CD14-positive monocyte (primary cell): ENCODE measurements at regions not wholly inside any gene's neighbourhood (a gene's known extent, or its start where the extent isn't known, plus 50 kb on each side); places are given as distances from the start of the nearest gene placed in this dataset.

Experiments used
- DNase-seq, 3 donors: peaks; one replicate each; pipeline ENCODE4 v3.0.0-alpha.2; 2011 to 2022
- H2AFZ ChIP-seq: 2 replicates; pipeline ENCODE4 v1.6.0; 2012; ENCODE audit warnings: mild to moderate bottlenecking, low read depth, low read length, inconsistent platforms; ENCODE audit not compliant: insufficient read depth, poor library complexity, severe bottlenecking
- H3K27ac ChIP-seq, 2 donors: 1 replicate in 1 of 2; 2 replicates in 1 of 2; pipeline ENCODE4 v1.5.1; 2012 to 2013; ENCODE audit warnings: low read length in 2 of 2, control low read depth in 1 of 2, inconsistent platforms in 1 of 2, low read depth in 1 of 2, mild to moderate bottlenecking in 1 of 2
- H3K27me3 ChIP-seq, 2 donors: one replicate each; pipeline versions ENCODE4 v1.6.0 to v1.6.1; 2011 to 2013; ENCODE audit warnings: low read length in 2 of 2; ENCODE audit not compliant: control insufficient read depth in 2 of 2, insufficient read depth in 2 of 2
- H3K36me3 ChIP-seq, 2 donors: replicated peaks in 1 of 2; 1 replicate in 1 of 2; 2 replicates in 1 of 2; pipeline versions ENCODE4 v1.5.1 to v1.6.1; 2012 to 2013; ENCODE audit warnings: low read length in 2 of 2, control low read depth in 1 of 2, inconsistent platforms in 1 of 2, mild to moderate bottlenecking in 1 of 2; ENCODE audit not compliant: insufficient read depth in 2 of 2, control insufficient read depth in 1 of 2
- H3K4me1 ChIP-seq, 2 donors: 1 replicate in 1 of 2; 2 replicates in 1 of 2; pipeline versions ENCODE4 v1.5.1 to v1.6.1; 2012 to 2013; ENCODE audit warnings: low read length in 2 of 2, control low read depth in 1 of 2, inconsistent platforms in 1 of 2, mild to moderate bottlenecking in 1 of 2, moderate library complexity in 1 of 2; ENCODE audit not compliant: insufficient read depth in 2 of 2, control insufficient read depth in 1 of 2
- H3K4me2 ChIP-seq: replicated peaks from 2 replicates; pipeline ENCODE3; 2012; ENCODE audit warnings: low read length, moderate library complexity, mild to moderate bottlenecking; ENCODE audit not compliant: poor library complexity, severe bottlenecking; ENCODE audit errors: extremely low read depth
- H3K4me3 ChIP-seq, 3 experiments: fragments of 200-600 bp in 1 of 3; sonication (generic) in 1 of 3; replicated peaks in 1 of 3; 1 replicate in 2 of 3; 2 replicates in 1 of 3; pipeline ENCODE4 v1.5.1; 2011 to 2013; ENCODE audit warnings: low read length in 3 of 3, mild to moderate bottlenecking in 3 of 3, control low read depth in 2 of 3, low read depth in 2 of 3, inconsistent platforms in 1 of 3, moderate library complexity in 1 of 3
- H3K79me2 ChIP-seq: 2 replicates; pipeline ENCODE4 v1.6.0; 2012; ENCODE audit warnings: mild to moderate bottlenecking, control low read depth, inconsistent platforms, low read length, moderate library complexity; ENCODE audit not compliant: insufficient read depth
- H3K9ac ChIP-seq: 2 replicates; pipeline ENCODE4 v1.6.0; 2017; ENCODE audit warnings: low read length, mild to moderate bottlenecking; ENCODE audit not compliant: insufficient read depth, poor library complexity, severe bottlenecking
- H3K9me3 ChIP-seq, 2 donors: replicated peaks in 1 of 2; 1 replicate in 1 of 2; 2 replicates in 1 of 2; pipeline versions ENCODE4 v1.5.1 to v1.6.1; 2012 to 2013; ENCODE audit warnings: low read length in 2 of 2, control low read depth in 1 of 2; ENCODE audit not compliant: control insufficient read depth in 1 of 2, insufficient read depth in 1 of 2
- H4K20me1 ChIP-seq: 2 replicates; pipeline ENCODE4 v1.6.0; 2012; ENCODE audit warnings: mild to moderate bottlenecking, low read length, control low read depth, moderate library complexity; ENCODE audit not compliant: insufficient read depth
- H3K27ac Mint-ChIP-seq, 7 donors: one replicate each; pipeline ENCODE4 v1.8.0; 2020; ENCODE audit warnings: mild to moderate bottlenecking in 7 of 7, mixed read lengths in 7 of 7, moderate library complexity in 6 of 7, inconsistent platforms in 2 of 7
- H3K27me3 Mint-ChIP-seq, 3 donors: one replicate each; pipeline ENCODE4 v1.8.0; 2021 to 2022; ENCODE audit warnings: low read depth in 3 of 3, mild to moderate bottlenecking in 3 of 3, mixed read lengths in 3 of 3, moderate library complexity in 3 of 3, inconsistent platforms in 1 of 3
- H3K36me3 Mint-ChIP-seq, 2 donors: one replicate each; pipeline ENCODE4 v1.8.0; 2020; ENCODE audit warnings: mixed read lengths in 2 of 2, inconsistent platforms in 1 of 2, mild to moderate bottlenecking in 1 of 2
- H3K4me1 Mint-ChIP-seq: one replicate; pipeline ENCODE4 v1.8.0; 2020; ENCODE audit warnings: mild to moderate bottlenecking, mixed read lengths
- H3K4me3 Mint-ChIP-seq, 2 donors: one replicate each; pipeline ENCODE4 v1.8.0; 2020; ENCODE audit warnings: mild to moderate bottlenecking in 2 of 2, mixed read lengths in 2 of 2, moderate library complexity in 1 of 2
- H3K9me3 Mint-ChIP-seq, 7 donors: one replicate each; pipeline ENCODE4 v1.8.0; 2020 to 2022; ENCODE audit warnings: mixed read lengths in 7 of 7, mild to moderate bottlenecking in 6 of 7, moderate library complexity in 6 of 7, inconsistent platforms in 2 of 7
- CTCF ChIP-seq: fragments of 200-600 bp; IDR thresholded peaks from one replicate; pipeline ENCODE4 v1.8.0; 2022; ENCODE audit warnings: antibody characterized with exemption, mild to moderate bottlenecking
- WGBS: methylation state at CpG from one replicate; pipeline ENCODE4 v1.1.5; 2013; ENCODE audit warnings: missing lambda C conversion rate; ENCODE audit not compliant: insufficient coverage; 5-methylcytosine and 5-hydroxymethylcytosine counted together
- intact Hi-C, 2 donors: fragments of 100-400 bp; cut with micrococcal nuclease; formaldehyde crosslinking; loops; one replicate each; pipeline versions ENCODE4 v1.15.0 to v1.15.1; 2023

- Mint-ChIP-seq H3K4me1 (no peaks in the 10 kb centered on the region), H3K9me3 (peaks cover 1 to 11% (median 5%) of the 10 kb centered on the region in 7 donors), H3K36me3 (no peaks in the 10 kb centered on the region), H3K27me3 (peaks cover 0 to 2% (median 0%) of the 10 kb centered on the region in 3 donors), H3K27ac (no peak overlapping the region), H3K4me3 (no peak overlapping the region)
- Histone ChIP-seq H3K9me3 (peaks cover 4 to 6% of the 10 kb centered on the region in 2 donors), H2AFZ (no peak overlapping the region), H3K79me2 (no peaks in the 10 kb centered on the region), H3K4me1 (no peaks in the 10 kb centered on the region), H3K4me2 (no peak overlapping the region), H3K27ac (no peak overlapping the region), H4K20me1 (no peaks in the 10 kb centered on the region), H3K9ac (no peak overlapping the region), H3K4me3 (no peak overlapping the region), H3K27me3 (no peaks in the 10 kb centered on the region), H3K36me3 (no peaks in the 10 kb centered on the region)
- no peak for DNase-seq
- TF ChIP-seq CTCF: no peak
- WGBS: no CpG with 5 or more reads among the region's 2 CpGs
- intact Hi-C loops: no loop called here
These were observed 345.8 kb upstream of the CHRM3 start for GRCh38 chr1:239040523-239040922.

- H3K27me3 ChIP-seq: no peaks in the 10 kb centered on the region
- no peak overlapping the region for H3K4me3 Mint-ChIP-seq
- H3K9ac ChIP-seq: no peak overlapping the region
- DNase-seq: no peak
- no peaks in the 10 kb centered on the region for H3K36me3 ChIP-seq
- no peak overlapping the region for H3K27ac ChIP-seq
- no peaks in the 10 kb centered on the region for H3K4me1 Mint-ChIP-seq
- H3K27me3 Mint-ChIP-seq: no peaks in the 10 kb centered on the region
- no CpG with 5 or more reads among the region's 5 CpGs for WGBS
- H3K36me3 Mint-ChIP-seq: no peaks in the 10 kb centered on the region
- H3K9me3 ChIP-seq: peaks cover 5 to 8% of the 10 kb centered on the region in 2 donors
- TF ChIP-seq CTCF: no peak
- intact Hi-C loops: no loop called here
- H3K79me2 ChIP-seq: no peaks in the 10 kb centered on the region
- H4K20me1 ChIP-seq: no peaks in the 10 kb centered on the region
- no peak overlapping the region for H3K27ac Mint-ChIP-seq
- no peak overlapping the region for H3K4me2 ChIP-seq
- H3K4me3 ChIP-seq: no peak overlapping the region
- peaks cover 0 to 11% (median 5%) of the 10 kb centered on the region in 7 donors for H3K9me3 Mint-ChIP-seq
- H3K4me1 ChIP-seq: no peaks in the 10 kb centered on the region
- H2AFZ ChIP-seq: no peak overlapping the region
These were observed 355.1 kb upstream of the CHRM3 start for GRCh38 chr1:239031310-239031709.
